ENCODE measurements at regions not wholly inside any gene's neighbourhood (a gene's known extent, or its start where the extent isn't known, plus 50 kb on each side); places are given as distances from the start of the nearest gene placed in this dataset.

- TF ChIP-seq CTCF (IDR thresholded peaks at IDR 0.05; ENCODE audit: poor library complexity, severe bottlenecking): no peak
- no peak for TF ChIP-seq EP300 (conservative IDR thresholded peaks at IDR 0.05; ENCODE audit: poor library complexity, severe bottlenecking)
- no peak for TF ChIP-seq EZH2 (IDR thresholded peaks at IDR 0.05; ENCODE audit: borderline replicate concordance, insufficient read depth, low read length, poor library complexity, severe bottlenecking)
- TF ChIP-seq TAF1 (IDR thresholded peaks at IDR 0.05; ENCODE audit: low read depth): no peak
- TF ChIP-seq SMC3 (conservative IDR thresholded peaks at IDR 0.05; ENCODE audit: poor library complexity): no peak
- TF ChIP-seq POLR2AphosphoS5 (IDR thresholded peaks at IDR 0.05): no peak
- no peak for TF ChIP-seq RAD21 (conservative IDR thresholded peaks at IDR 0.05)
- no peak for TF ChIP-seq REST (IDR thresholded peaks at IDR 0.05; ENCODE audit: borderline replicate concordance)
- TF ChIP-seq MXI1 (conservative IDR thresholded peaks at IDR 0.05; ENCODE audit: poor library complexity, severe bottlenecking): no peak
Observed at GRCh38 chr20:17795501-17796071, 95.8 kb downstream of the BANF2 start.

Data from neural cell (in vitro differentiated cells).